Urinary bladder (tissue), 3 donors: ENCODE measurements at regions not wholly inside any gene's neighbourhood (a gene's known extent, or its start where the extent isn't known, plus 50 kb on each side); places are given as distances from the start of the nearest gene placed in this dataset.
"Not testable (repeated sequence)": the region's sequence is repeated elsewhere in the genome, so short reads cannot be mapped to it uniquely, and the experiment has no call there.

Source experiments
- DNase-seq: peaks from one replicate; pipeline ENCODE4 v3.0.0-alpha.2; 2015; ENCODE audit errors: extremely low spot score
- H3K27ac ChIP-seq: one replicate; pipeline ENCODE4 v1.5.1; 2013; ENCODE audit warnings: low read depth, mild to moderate bottlenecking, moderate library complexity
- H3K36me3 ChIP-seq: one replicate; pipeline ENCODE4 v1.6.1; 2013; ENCODE audit warnings: mild to moderate bottlenecking, moderate library complexity; ENCODE audit not compliant: insufficient read depth
- H3K4me1 ChIP-seq: one replicate; pipeline ENCODE4 v1.6.1; 2013; ENCODE audit warnings: mild to moderate bottlenecking, moderate library complexity; ENCODE audit not compliant: insufficient read depth
- H3K4me3 ChIP-seq: one replicate; pipeline ENCODE4 v1.5.1; 2013; ENCODE audit warnings: low read depth, low read length
- WGBS: extraction: QIAGEN DNeasy Blood & Tissue Kit; methylation state at CpG from one replicate; pipeline ENCODE4 v1.1.7; 2013; 5-methylcytosine and 5-hydroxymethylcytosine counted together
- donor health status: healthy with polysubstance abuse.
- donor health status: healthy.

- WGBS, result 90% methylated on average over 3 of the region's 3 CpGs
- H3K4me3 ChIP-seq, result no peak overlapping the region
- no peaks in the 10 kb centered on the region for H3K36me3 ChIP-seq
- H3K4me1 ChIP-seq, result no peaks in the 10 kb centered on the region
- no peak for DNase-seq
- H3K27ac ChIP-seq, result no peak overlapping the region
These were observed 338.0 kb downstream of the SHQ1 start for GRCh38 chr3:72510247-72510646.

GRCh38 chr3:72505539-72506405 is 342.5 kb downstream of the SHQ1 start:
- no peaks in the 10 kb centered on the region for H3K36me3 ChIP-seq
- 87% methylated on average over 6 of the region's 6 CpGs for WGBS

GRCh38 chr3:72497501-72497900 is 350.7 kb downstream of the SHQ1 start:
- H3K27ac ChIP-seq, DNase-seq, H3K36me3 ChIP-seq, H3K4me1 ChIP-seq, H3K4me3 ChIP-seq: not testable (repeated sequence)
- WGBS, result 93% methylated on average over 7 of the region's 7 CpGs

More at GRCh38 chr3:72505539-72506405, 342.5 kb downstream of the SHQ1 start:
- no peak overlapping the region for H3K27ac ChIP-seq
- no peak for DNase-seq
- no peaks in the 10 kb centered on the region for H3K4me1 ChIP-seq
- H3K4me3 ChIP-seq, result no peak overlapping the region

- Histone ChIP-seq H3K4me1 (no peaks in the 10 kb centered on the region), H3K36me3 (no peaks in the 10 kb centered on the region), H3K27ac (no peak overlapping the region), H3K4me3 (no peak overlapping the region)
- 57% methylated on average over 4 of the region's 4 CpGs for WGBS
- DNase-seq, result no peak
These were observed 352.1 kb downstream of the SHQ1 start for GRCh38 chr3:72496051-72496670.

- Histone ChIP-seq H3K36me3 (no peaks in the 10 kb centered on the region), H3K27ac (no peak overlapping the region), H3K4me3 (no peak overlapping the region), H3K4me1 (no peaks in the 10 kb centered on the region)
- DNase-seq, result no peak
- WGBS, result 45% methylated on average over 2 of the region's 2 CpGs
These were observed 353.6 kb downstream of the SHQ1 start for GRCh38 chr3:72494626-72495025.

DNA sequence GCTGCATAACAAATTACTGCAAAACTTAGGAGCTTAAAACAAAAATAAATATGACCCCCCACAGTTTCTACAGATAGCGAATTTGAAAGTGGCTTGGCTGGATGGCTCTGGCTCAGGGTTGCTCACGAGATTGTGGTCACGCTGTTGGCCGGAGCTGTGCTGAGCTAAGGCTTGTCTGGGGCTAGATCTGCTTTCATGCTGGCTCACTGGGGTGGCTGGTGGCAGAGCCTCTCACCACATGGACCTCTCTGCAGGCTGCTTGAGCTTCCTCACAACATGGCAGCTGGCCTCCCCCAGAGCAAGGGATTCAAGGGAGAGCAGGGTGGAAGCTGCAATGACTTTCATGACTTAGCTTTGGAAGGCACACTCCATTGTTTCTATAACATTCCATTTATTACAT is 354.1 kb downstream of the SHQ1 start:
- no peaks in the 10 kb centered on the region for H3K36me3 ChIP-seq
- no peak for DNase-seq
- no peaks in the 10 kb centered on the region for H3K4me1 ChIP-seq
- H3K4me3 ChIP-seq, result no peak overlapping the region
- no peak overlapping the region for H3K27ac ChIP-seq
- 85% methylated on average over 4 of the region's 4 CpGs for WGBS

- 62% methylated on average over 2 of the region's 2 CpGs for WGBS
- H3K36me3 ChIP-seq, result no peaks in the 10 kb centered on the region
- DNase-seq, result no peak
- H3K4me3 ChIP-seq, result no peak overlapping the region
- H3K4me1 ChIP-seq, result no peaks in the 10 kb centered on the region
- H3K27ac ChIP-seq, result no peak overlapping the region
These were observed 356.0 kb downstream of the SHQ1 start for GRCh38 chr3:72492240-72492639.

DNA sequence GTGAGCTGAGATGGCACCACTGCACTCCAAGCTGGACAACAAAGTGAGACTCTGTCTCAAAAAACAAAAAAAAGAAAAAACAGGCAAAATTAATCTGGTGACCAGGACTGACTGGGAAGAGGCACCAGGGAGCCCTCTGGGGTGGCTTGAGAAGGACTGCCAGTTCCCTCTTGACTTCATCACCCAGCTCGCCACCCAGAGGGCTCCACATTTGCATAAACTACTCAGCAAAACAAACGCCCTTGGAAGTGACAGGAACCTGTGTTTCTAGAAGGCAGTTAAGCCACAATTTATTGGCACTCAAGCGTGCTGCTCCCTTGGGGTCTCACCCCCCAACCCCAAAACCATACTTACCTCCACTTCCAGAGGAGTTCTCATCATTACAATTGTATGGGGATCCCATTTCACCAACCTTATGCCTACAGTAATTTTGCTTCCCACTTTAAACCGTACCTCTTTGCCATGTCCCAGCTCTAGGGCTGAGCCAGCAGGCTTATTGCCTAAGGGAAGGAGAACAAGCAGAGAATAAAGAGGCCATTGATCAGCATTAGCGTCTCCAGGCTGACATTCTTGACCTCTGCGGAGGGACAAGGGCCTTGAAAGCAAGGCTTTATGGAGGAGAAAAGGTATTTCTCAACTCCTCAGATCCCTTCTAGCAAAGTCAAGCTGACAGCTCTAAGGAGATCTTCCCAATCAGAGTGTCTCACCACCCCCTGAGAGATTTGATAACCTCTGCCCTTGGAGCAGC is 357.4 kb downstream of the SHQ1 start:
- no peaks in the 10 kb centered on the region for H3K36me3 ChIP-seq
- no peak for DNase-seq
- no peak overlapping the region for H3K27ac ChIP-seq
- H3K4me3 ChIP-seq, result no peak overlapping the region
- no peaks in the 10 kb centered on the region for H3K4me1 ChIP-seq
- WGBS, result 85% methylated on average over 6 of the region's 6 CpGs

- H3K36me3 ChIP-seq, result no peaks in the 10 kb centered on the region
- H3K4me1 ChIP-seq, result no peaks in the 10 kb centered on the region
- H3K27ac ChIP-seq, result no peak overlapping the region
- 86% methylated on average over 7 of the region's 7 CpGs for WGBS
- no peak overlapping the region for H3K4me3 ChIP-seq
- no peak for DNase-seq
These were observed 358.3 kb downstream of the SHQ1 start for GRCh38 chr3:72489901-72490300.

DNA sequence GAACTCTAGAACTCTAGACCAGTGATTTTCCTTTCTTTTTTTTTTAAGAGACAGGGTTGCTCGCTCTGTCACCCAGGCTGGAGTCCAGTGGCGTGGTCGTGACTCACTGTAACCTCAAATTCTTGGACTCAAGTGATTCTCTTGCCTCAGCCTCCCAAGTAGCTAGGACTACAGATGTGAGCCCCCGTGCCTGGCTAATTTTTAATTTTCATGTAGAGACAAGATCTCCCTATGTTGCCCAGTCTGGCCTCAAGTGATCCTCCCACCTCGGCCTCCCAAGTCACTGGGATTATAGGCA is 359.6 kb downstream of the SHQ1 start:
- H3K4me3 ChIP-seq, result no peak overlapping the region
- DNase-seq, result no peak
- no peaks in the 10 kb centered on the region for H3K36me3 ChIP-seq
- WGBS, result 96% methylated on average over 5 of the region's 5 CpGs
- no peak overlapping the region for H3K27ac ChIP-seq
- no peaks in the 10 kb centered on the region for H3K4me1 ChIP-seq

GRCh38 chr3:72487946-72488737 is 360.1 kb downstream of the SHQ1 start:
- 85% methylated on average over 9 of the region's 9 CpGs for WGBS
- no peak for DNase-seq
- Histone ChIP-seq H3K4me1 (no peaks in the 10 kb centered on the region), H3K36me3 (no peaks in the 10 kb centered on the region), H3K27ac (no peak overlapping the region), H3K4me3 (no peak overlapping the region)

- Histone ChIP-seq H3K36me3 (no peaks in the 10 kb centered on the region), H3K27ac (no peak overlapping the region), H3K4me1 (no peaks in the 10 kb centered on the region), H3K4me3 (no peak overlapping the region)
- DNase-seq, result no peak
- 24% methylated on average over 11 of the region's 11 CpGs for WGBS
These were observed 361.0 kb downstream of the SHQ1 start for GRCh38 chr3:72487078-72487765.

DNA sequence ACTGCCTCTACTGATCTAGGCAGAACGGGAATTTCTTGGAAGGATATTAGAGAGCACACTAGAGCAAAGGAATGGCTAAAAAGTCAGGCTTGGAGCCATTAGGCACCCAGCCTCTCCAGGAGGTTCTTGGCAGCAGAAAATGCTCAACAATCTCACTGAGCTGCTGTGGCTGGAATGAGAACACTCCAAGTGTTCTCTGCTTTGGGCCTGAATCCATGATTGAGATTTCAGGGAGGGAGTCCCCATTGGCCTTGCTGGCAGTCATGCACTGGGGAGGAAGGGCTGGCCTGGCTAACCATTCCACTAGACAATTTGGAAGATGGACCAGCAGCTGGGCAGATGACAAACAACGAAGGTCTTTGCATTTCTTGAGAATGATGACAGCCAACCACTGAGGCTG is 362.6 kb downstream of the SHQ1 start:
- Histone ChIP-seq H3K4me3 (no peak overlapping the region), H3K36me3 (no peaks in the 10 kb centered on the region), H3K4me1 (no peaks in the 10 kb centered on the region), H3K27ac (no peak overlapping the region)
- DNase-seq, result no peak
- WGBS, result 41% methylated on average over 2 of the region's 2 CpGs
